ENCODE measurements at regions not wholly inside any gene's neighbourhood (a gene's known extent, or its start where the extent isn't known, plus 50 kb on each side); places are given as distances from the start of the nearest gene placed in this dataset.

GRCh38 chr12:119245904-119246494, 67.3 kb downstream of the HSPB8 start:
- H3K9ac ChIP-seq (ENCODE audit: low read depth in 1 of 2, low read length in 2 of 2): no peak overlapping the region
- no peaks in the 10 kb centered on the region for H3K27me3 ChIP-seq (ENCODE audit: control insufficient read depth in 4 of 4, insufficient read depth in 4 of 4, low read length in 3 of 4)
- WGBS: 23% methylated on average over 2 of the region's 2 CpGs
- no peak for DNase-seq (ENCODE audit: low spot score)
- peaks cover 0 to 2% (median 0%) of the 10 kb centered on the region in 4 donors for H3K9me3 ChIP-seq (ENCODE audit: control insufficient read depth in 4 of 4, low read length in 3 of 4)
- H3K27ac ChIP-seq (ENCODE audit: low read depth in 1 of 2, low read length in 2 of 2): no peak overlapping the region
- TF ChIP-seq TAF1 (conservative IDR thresholded peaks at IDR 0.05): no peak
- TF ChIP-seq REST (IDR thresholded peaks at IDR 0.05): no peak
- no peak for TF ChIP-seq EGR1 (IDR thresholded peaks at IDR 0.05; ENCODE audit: low read depth in 2 of 2)
- TF ChIP-seq RXRA (IDR thresholded peaks at IDR 0.05): peak in 1 of 2 donors; percentile 26
- TF ChIP-seq NR2F2 (IDR thresholded peaks at IDR 0.05): peak; percentile 13
- TF ChIP-seq SP1 (IDR thresholded peaks at IDR 0.05): peak; percentile 42
- TF ChIP-seq, protein P1, sequence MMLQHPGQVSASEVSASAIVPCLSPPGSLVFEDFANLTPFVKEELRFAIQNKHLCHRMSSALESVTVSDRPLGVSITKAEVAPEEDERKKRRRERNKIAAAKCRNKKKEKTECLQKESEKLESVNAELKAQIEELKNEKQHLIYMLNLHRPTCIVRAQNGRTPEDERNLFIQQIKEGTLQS (IDR thresholded peaks at IDR 0.05): peak; percentile 74
- TF ChIP-seq JUND (IDR thresholded peaks at IDR 0.05): peak in 1 of 2 donors; percentile 25
- TF ChIP-seq HNF4A (conservative IDR thresholded peaks at IDR 0.05): peak; percentile 80 to 83
- TF ChIP-seq HNF4G (IDR thresholded peaks at IDR 0.05): peak; percentile 24
- TF ChIP-seq YY1 (IDR thresholded peaks at IDR 0.05): no peak
- TF ChIP-seq, protein P2, sequence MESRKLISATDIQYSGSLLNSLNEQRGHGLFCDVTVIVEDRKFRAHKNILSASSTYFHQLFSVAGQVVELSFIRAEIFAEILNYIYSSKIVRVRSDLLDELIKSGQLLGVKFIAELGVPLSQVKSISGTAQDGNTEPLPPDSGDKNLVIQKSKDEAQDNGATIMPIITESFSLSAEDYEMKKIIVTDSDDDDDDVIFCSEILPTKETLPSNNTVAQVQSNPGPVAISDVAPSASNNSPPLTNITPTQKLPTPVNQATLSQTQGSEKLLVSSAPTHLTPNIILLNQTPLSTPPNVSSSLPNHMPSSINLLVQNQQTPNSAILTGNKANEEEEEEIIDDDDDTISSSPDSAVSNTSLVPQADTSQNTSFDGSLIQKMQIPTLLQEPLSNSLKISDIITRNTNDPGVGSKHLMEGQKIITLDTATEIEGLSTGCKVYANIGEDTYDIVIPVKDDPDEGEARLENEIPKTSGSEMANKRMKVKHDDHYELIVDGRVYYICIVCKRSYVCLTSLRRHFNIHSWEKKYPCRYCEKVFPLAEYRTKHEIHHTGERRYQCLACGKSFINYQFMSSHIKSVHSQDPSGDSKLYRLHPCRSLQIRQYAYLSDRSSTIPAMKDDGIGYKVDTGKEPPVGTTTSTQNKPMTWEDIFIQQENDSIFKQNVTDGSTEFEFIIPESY (IDR thresholded peaks at IDR 0.05): peak; percentile 17
- peak in 1 of 2 donors; percentile 26 for TF ChIP-seq GABPA (IDR thresholded peaks at IDR 0.05 in 1 of 2, conservative IDR thresholded peaks at IDR 0.05 in 1 of 2)
- H3K36me3 ChIP-seq (ENCODE audit: control insufficient read depth in 4 of 4, insufficient read depth in 3 of 4, low read depth in 1 of 4, low read length in 3 of 4): no peaks in the 10 kb centered on the region
- H3K4me1 ChIP-seq (ENCODE audit: control insufficient read depth in 4 of 4, insufficient read depth in 4 of 4, low read length in 3 of 4): peaks cover 0 to 8% (median 2%) of the 10 kb centered on the region in 4 donors
- H3K4me3 ChIP-seq (ENCODE audit: low read depth in 1 of 3, low read length in 3 of 3): no peak overlapping the region

- WGBS: 71% methylated on average over 6 of the region's 6 CpGs
- Histone ChIP-seq H3K4me3 (ENCODE audit: low read depth in 1 of 3, low read length in 3 of 3) (no peak overlapping the region), H3K27me3 (ENCODE audit: control insufficient read depth in 4 of 4, insufficient read depth in 4 of 4, low read length in 3 of 4) (no peaks in the 10 kb centered on the region), H3K9me3 (ENCODE audit: control insufficient read depth in 4 of 4, low read length in 3 of 4) (peaks cover 0 to 2% (median 0%) of the 10 kb centered on the region in 4 donors), H3K36me3 (ENCODE audit: control insufficient read depth in 4 of 4, insufficient read depth in 3 of 4, low read depth in 1 of 4, low read length in 3 of 4) (no peaks in the 10 kb centered on the region), H3K27ac (ENCODE audit: low read depth in 1 of 2, low read length in 2 of 2) (no peak overlapping the region), H3K9ac (ENCODE audit: low read depth in 1 of 2, low read length in 2 of 2) (no peak overlapping the region), H3K4me1 (ENCODE audit: control insufficient read depth in 4 of 4, insufficient read depth in 4 of 4, low read length in 3 of 4) (peaks cover 0 to 8% (median 2%) of the 10 kb centered on the region in 4 donors)
- no peak for DNase-seq (ENCODE audit: low spot score)
- no peak for TF ChIP-seq FOXA2 (IDR thresholded peaks at IDR 0.05)
- TF ChIP-seq HNF4G (IDR thresholded peaks at IDR 0.05): no peak
- TF ChIP-seq, protein P3, sequence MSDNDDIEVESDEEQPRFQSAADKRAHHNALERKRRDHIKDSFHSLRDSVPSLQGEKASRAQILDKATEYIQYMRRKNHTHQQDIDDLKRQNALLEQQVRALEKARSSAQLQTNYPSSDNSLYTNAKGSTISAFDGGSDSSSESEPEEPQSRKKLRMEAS (IDR thresholded peaks at IDR 0.05): no peak
- TF ChIP-seq, protein P1 (IDR thresholded peaks at IDR 0.05): no peak
Measured at GRCh38 chr12:119247007-119247719, 68.4 kb downstream of the HSPB8 start.
